Astrocyte (in vitro differentiated cells and primary cell): ENCODE measurements at regions not wholly inside any gene's neighbourhood (a gene's known extent, or its start where the extent isn't known, plus 50 kb on each side); places are given as distances from the start of the nearest gene placed in this dataset.

Experiments used
- DNase-seq: peaks from one replicate; pipeline ENCODE4 v3.0.0-alpha.2; 2010; ENCODE audit warnings: low read depth
- FAIRE-seq: peaks from 2 replicates; lab custom pipeline; 2011; peaks lifted over from hg19 to GRCh38; lab: Jason Lieb, UNC
- H2AFZ ChIP-seq: 2 replicates; pipeline ENCODE4 v1.6.0; 2012; ENCODE audit warnings: low read depth, low read length, inconsistent platforms
- H3K27ac ChIP-seq: 2 replicates; pipeline ENCODE4 v1.5.1; 2011; ENCODE audit warnings: low read depth, low read length, inconsistent platforms
- H3K27me3 ChIP-seq: 2 replicates; pipeline ENCODE4 v1.6.0; 2011; ENCODE audit warnings: low read length, inconsistent platforms; ENCODE audit not compliant: insufficient read depth
- H3K36me3 ChIP-seq: 2 replicates; pipeline ENCODE4 v1.5.1; 2011; ENCODE audit warnings: low read length, inconsistent platforms; ENCODE audit not compliant: insufficient read depth
- H3K4me1 ChIP-seq: 2 replicates; pipeline ENCODE4 v1.5.1; 2011; ENCODE audit warnings: low read length, inconsistent platforms; ENCODE audit not compliant: insufficient read depth
- H3K4me2 ChIP-seq: 2 replicates; pipeline ENCODE4 v1.6.0; 2012; ENCODE audit warnings: low read length, inconsistent platforms
- H3K4me3 ChIP-seq: 2 replicates; pipeline ENCODE4 v1.5.1; 2011; ENCODE audit warnings: low read depth, mild to moderate bottlenecking, low read length, inconsistent platforms; ENCODE audit not compliant: insufficient read depth
- H3K79me2 ChIP-seq: 2 replicates; pipeline ENCODE4 v1.6.0; 2012; ENCODE audit warnings: mild to moderate bottlenecking, low read length, inconsistent platforms; ENCODE audit not compliant: insufficient read depth
- H3K9ac ChIP-seq: 2 replicates; pipeline ENCODE4 v1.6.0; 2012; ENCODE audit warnings: mild to moderate bottlenecking, low read length, inconsistent platforms
- H3K9me3 ChIP-seq: 2 replicates; pipeline ENCODE4 v1.5.1; 2012; ENCODE audit warnings: low read depth, mild to moderate bottlenecking, low read length, inconsistent platforms; ENCODE audit not compliant: insufficient read depth
- H4K20me1 ChIP-seq: 2 replicates; pipeline ENCODE4 v1.6.0; 2012; ENCODE audit warnings: low read length, inconsistent platforms; ENCODE audit not compliant: insufficient read depth
- H3K27ac Mint-ChIP-seq: one replicate; pipeline ENCODE4 v1.8.0; 2021; ENCODE audit warnings: mild to moderate bottlenecking, mixed read lengths; ENCODE audit not compliant: unreplicated experiment
- H3K27me3 Mint-ChIP-seq: one replicate; pipeline ENCODE4 v1.8.0; 2021; ENCODE audit warnings: low read depth, mixed read lengths; ENCODE audit not compliant: unreplicated experiment
- H3K36me3 Mint-ChIP-seq: one replicate; pipeline ENCODE4 v1.8.0; 2021; ENCODE audit warnings: low read depth, mixed read lengths; ENCODE audit not compliant: unreplicated experiment
- H3K4me1 Mint-ChIP-seq: one replicate; pipeline ENCODE4 v1.8.0; 2021; ENCODE audit warnings: low read depth, mixed read lengths; ENCODE audit not compliant: unreplicated experiment
- H3K4me3 Mint-ChIP-seq: one replicate; pipeline ENCODE4 v1.8.0; 2021; ENCODE audit warnings: mild to moderate bottlenecking, moderate library complexity, mixed read lengths; ENCODE audit not compliant: unreplicated experiment
- H3K9me3 Mint-ChIP-seq: one replicate; pipeline ENCODE4 v1.8.0; 2021; ENCODE audit warnings: mild to moderate bottlenecking, mixed read lengths; ENCODE audit not compliant: unreplicated experiment
- EZH2 ChIP-seq: IDR thresholded peaks from 2 replicates; pipeline ENCODE4 v1.6.1; 2012; ENCODE audit warnings: mild to moderate bottlenecking, low read length, inconsistent platforms; ENCODE audit not compliant: insufficient read depth
- TF ChIP-seq, protein P1 (sequence below): IDR thresholded peaks from 2 replicates; pipeline ENCODE4 v1.5.1; 2011; ENCODE audit warnings: low read depth, mild to moderate bottlenecking, inconsistent platforms, low read length, moderate library complexity; ENCODE audit not compliant: insufficient read depth

DNA sequence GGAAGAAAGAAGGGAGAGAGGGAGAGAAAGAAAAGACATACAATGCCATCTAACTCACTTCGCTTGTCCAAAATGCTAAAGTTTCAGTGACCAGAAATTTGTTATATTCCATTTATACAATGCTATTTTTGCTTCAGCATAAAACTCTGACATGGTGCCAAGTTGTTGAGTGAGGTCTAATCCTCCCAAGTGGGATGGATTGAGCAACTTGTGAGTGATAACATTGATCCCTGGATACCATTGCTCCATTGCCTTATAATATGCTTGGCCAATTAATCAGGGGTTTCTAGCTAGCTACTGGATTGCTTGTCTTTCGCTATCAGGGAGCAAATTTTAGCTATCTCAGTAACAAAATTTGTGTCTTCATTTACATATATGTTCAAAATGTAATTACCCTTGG, 615.6 kb upstream of the DPPA4 start:
- Histone ChIP-seq H3K9ac (no peak overlapping the region), H3K4me3 (no peak overlapping the region), H3K79me2 (no peaks in the 10 kb centered on the region), H3K36me3 (no peaks in the 10 kb centered on the region), H2AFZ (no peak overlapping the region), H3K4me2 (no peak overlapping the region), H4K20me1 (no peaks in the 10 kb centered on the region), H3K4me1 (no peaks in the 10 kb centered on the region), H3K27me3 (no peaks in the 10 kb centered on the region), H3K9me3 (no peaks in the 10 kb centered on the region), H3K27ac (no peak overlapping the region)
- no peak overlapping the region for H3K4me3 Mint-ChIP-seq
- TF ChIP-seq, protein P1, sequence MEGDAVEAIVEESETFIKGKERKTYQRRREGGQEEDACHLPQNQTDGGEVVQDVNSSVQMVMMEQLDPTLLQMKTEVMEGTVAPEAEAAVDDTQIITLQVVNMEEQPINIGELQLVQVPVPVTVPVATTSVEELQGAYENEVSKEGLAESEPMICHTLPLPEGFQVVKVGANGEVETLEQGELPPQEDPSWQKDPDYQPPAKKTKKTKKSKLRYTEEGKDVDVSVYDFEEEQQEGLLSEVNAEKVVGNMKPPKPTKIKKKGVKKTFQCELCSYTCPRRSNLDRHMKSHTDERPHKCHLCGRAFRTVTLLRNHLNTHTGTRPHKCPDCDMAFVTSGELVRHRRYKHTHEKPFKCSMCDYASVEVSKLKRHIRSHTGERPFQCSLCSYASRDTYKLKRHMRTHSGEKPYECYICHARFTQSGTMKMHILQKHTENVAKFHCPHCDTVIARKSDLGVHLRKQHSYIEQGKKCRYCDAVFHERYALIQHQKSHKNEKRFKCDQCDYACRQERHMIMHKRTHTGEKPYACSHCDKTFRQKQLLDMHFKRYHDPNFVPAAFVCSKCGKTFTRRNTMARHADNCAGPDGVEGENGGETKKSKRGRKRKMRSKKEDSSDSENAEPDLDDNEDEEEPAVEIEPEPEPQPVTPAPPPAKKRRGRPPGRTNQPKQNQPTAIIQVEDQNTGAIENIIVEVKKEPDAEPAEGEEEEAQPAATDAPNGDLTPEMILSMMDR, result no peak
- TF ChIP-seq EZH2, result no peak
- FAIRE-seq, result no peak
- no peaks in the 10 kb centered on the region for H3K9me3 Mint-ChIP-seq
- no peaks in the 10 kb centered on the region for H3K27me3 Mint-ChIP-seq
- H3K4me1 Mint-ChIP-seq, result no peaks in the 10 kb centered on the region
- DNase-seq, result no peak
- H3K36me3 Mint-ChIP-seq, result no peaks in the 10 kb centered on the region
- no peak overlapping the region for H3K27ac Mint-ChIP-seq

DNA sequence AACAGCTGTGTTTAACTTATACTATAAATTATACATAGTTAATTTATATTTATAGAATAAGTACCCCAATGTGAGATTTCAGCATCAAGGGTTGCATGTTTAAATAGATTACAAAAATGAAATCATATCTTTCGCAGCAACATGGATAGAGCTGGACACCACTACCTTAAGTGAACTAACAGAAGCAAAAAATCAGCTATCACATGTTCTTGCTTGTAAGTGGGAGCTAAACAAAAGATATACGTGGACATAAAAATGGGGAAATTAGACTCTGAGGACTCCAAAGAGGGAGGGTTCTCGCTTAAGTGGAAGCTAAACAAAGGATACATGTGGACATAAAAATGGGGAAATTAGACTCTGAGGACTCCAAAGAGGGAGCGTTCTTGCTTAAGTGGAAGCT, 626.5 kb upstream of the DPPA4 start:
- DNase-seq (no peak), FAIRE-seq (no peak)
- H3K4me1 ChIP-seq, result no peaks in the 10 kb centered on the region
- Mint-ChIP-seq H3K9me3 (no peaks in the 10 kb centered on the region), H3K4me1 (no peaks in the 10 kb centered on the region), H3K27me3 (no peaks in the 10 kb centered on the region), H3K27ac (no peak overlapping the region), H3K4me3 (no peak overlapping the region), H3K36me3 (no peaks in the 10 kb centered on the region)
- H3K27ac ChIP-seq, result no peak overlapping the region
- no peak overlapping the region for H2AFZ ChIP-seq
- no peaks in the 10 kb centered on the region for H3K79me2 ChIP-seq
- H3K36me3 ChIP-seq, result no peaks in the 10 kb centered on the region
- H3K27me3 ChIP-seq, result no peaks in the 10 kb centered on the region
- no peak overlapping the region for H3K4me3 ChIP-seq
- H3K9ac ChIP-seq, result no peak overlapping the region
- H3K9me3 ChIP-seq, result no peaks in the 10 kb centered on the region
- H3K4me2 ChIP-seq, result no peak overlapping the region
- no peaks in the 10 kb centered on the region for H4K20me1 ChIP-seq
- TF ChIP-seq, protein P1, result no peak
- no peak for TF ChIP-seq EZH2

DNA sequence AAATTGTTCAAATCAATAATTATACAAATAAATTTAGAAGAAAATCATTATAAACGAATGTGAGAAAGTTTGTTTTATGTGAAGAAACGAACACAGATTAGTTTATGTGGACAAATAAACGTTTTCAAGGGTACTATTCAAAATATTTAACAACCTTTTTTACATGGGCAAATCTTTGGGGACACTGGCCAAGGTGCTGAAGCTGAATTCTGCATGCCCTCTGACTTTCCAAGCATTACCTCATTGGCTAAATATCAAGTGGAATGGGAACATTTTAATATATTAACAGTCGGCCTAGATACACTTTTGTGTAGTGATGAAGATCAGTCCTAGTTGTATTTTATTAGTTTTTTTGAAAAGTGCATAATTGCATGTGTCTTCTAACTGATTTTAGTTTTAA, 636.4 kb upstream of the DPPA4 start:
- Mint-ChIP-seq H3K36me3 (no peaks in the 10 kb centered on the region), H3K27ac (no peak overlapping the region), H3K4me1 (no peaks in the 10 kb centered on the region), H3K4me3 (no peak overlapping the region), H3K27me3 (no peaks in the 10 kb centered on the region), H3K9me3 (no peaks in the 10 kb centered on the region)
- no peaks in the 10 kb centered on the region for H3K9me3 ChIP-seq
- H3K36me3 ChIP-seq, result no peaks in the 10 kb centered on the region
- no peaks in the 10 kb centered on the region for H3K4me1 ChIP-seq
- no peak overlapping the region for H2AFZ ChIP-seq
- TF ChIP-seq EZH2, result no peak
- TF ChIP-seq, protein P1, result no peak
- H3K27me3 ChIP-seq, result no peaks in the 10 kb centered on the region
- no peaks in the 10 kb centered on the region for H4K20me1 ChIP-seq
- no peak overlapping the region for H3K27ac ChIP-seq
- no peak overlapping the region for H3K4me3 ChIP-seq
- DNase-seq (no peak), FAIRE-seq (no peak)
- no peak overlapping the region for H3K9ac ChIP-seq
- no peak overlapping the region for H3K4me2 ChIP-seq
- H3K79me2 ChIP-seq, result no peaks in the 10 kb centered on the region
